GM12878 (cell line): ENCODE measurements at regions not wholly inside any gene's neighbourhood (a gene's known extent, or its start where the extent isn't known, plus 50 kb on each side); places are given as distances from the start of the nearest gene placed in this dataset.

Experiments
- ATAC-seq: fragments of 200-7000 bp; cut with Tn5 transposase; 3 replicates; pipeline ENCODE4 v1.9.1; 2020; ENCODE audit warnings: mild to moderate bottlenecking, moderate library complexity
- BruUV-seq: library from RNA; stranded (reverse); fragments of 400-500 nt; replicated peaks from 2 replicates; lab custom pipeline; 2021; lab: Mats Ljungman, UMichigan
- CTCF ChIA-PET: fragments of 300-600 bp; sonication (Branson Sonifier 250); formaldehyde crosslinking; extraction: SDS; loops from one replicate; lab custom pipeline; 2021; ENCODE audit warnings: inconsistent platforms; lab: Yijun Ruan, JAX
- POLR2A ChIA-PET: fragments of 350-600 bp; formaldehyde crosslinking; extraction: SDS; loops from one replicate; lab custom pipeline; 2021; ENCODE audit warnings: inconsistent platforms; lab: Charles Lee
- RAD21 ChIA-PET: fragments of 300-600 bp; sonication (Branson Sonifier 250); formaldehyde crosslinking; loops from one replicate; lab custom pipeline; 2023; ENCODE audit warnings: antibody characterized with exemption; ENCODE audit not compliant: unreplicated experiment; lab: Charles Lee
- SMC1A ChIA-PET: fragments of 300-600 bp; sonication (Branson Sonifier 250); formaldehyde crosslinking; loops from one replicate; lab custom pipeline; 2023; ENCODE audit not compliant: unreplicated experiment, uncharacterized antibody; lab: Charles Lee
- DNase-seq: peaks from one replicate; pipeline ENCODE4 v3.0.0-alpha.2; 2011; ENCODE audit warnings: low read depth, low spot score
- FAIRE-seq: peaks from 3 replicates; lab custom pipeline; 2011; peaks lifted over from hg19 to GRCh38; lab: Jason Lieb, UNC
- H2AFZ ChIP-seq: 2 replicates; pipeline ENCODE4 v1.6.0; 2011; ENCODE audit warnings: low read depth, low read length, control low read depth; ENCODE audit not compliant: control insufficient read depth
- H3K27ac ChIP-seq: 2 replicates; pipeline ENCODE4 v1.5.1; 2011; ENCODE audit warnings: control low read depth; ENCODE audit not compliant: control insufficient read depth, insufficient read depth
- H3K27me3 ChIP-seq, 2 experiments: replicated peaks in 1 of 2; 2 replicates each; pipeline versions ENCODE4 v1.6.0 to v1.6.1; 2011; ENCODE audit warnings: low read length in 1 of 2; ENCODE audit not compliant: control insufficient read depth in 2 of 2, insufficient read depth in 2 of 2
- H3K36me3 ChIP-seq, 2 experiments: 2 replicates each; pipeline ENCODE4 v1.5.1; 2011; ENCODE audit warnings: low read length in 1 of 2; ENCODE audit not compliant: control insufficient read depth in 2 of 2, insufficient read depth in 2 of 2
- H3K4me1 ChIP-seq: 2 replicates; pipeline ENCODE4 v1.6.1; 2011; ENCODE audit warnings: mild to moderate bottlenecking, low read length, moderate library complexity, mixed read lengths; ENCODE audit not compliant: control insufficient read depth, insufficient read depth
- H3K4me2 ChIP-seq: 2 replicates; pipeline ENCODE4 v1.6.0; 2011; ENCODE audit warnings: control low read depth; ENCODE audit not compliant: control insufficient read depth, insufficient read depth
- H3K4me3 ChIP-seq: fragments of 200-600 bp; sonication (generic); 2 replicates; pipeline ENCODE4 v1.5.1; 2016
- H3K79me2 ChIP-seq: 2 replicates; pipeline ENCODE4 v1.6.0; 2011; ENCODE audit warnings: low read length; ENCODE audit not compliant: control insufficient read depth, insufficient read depth
- H3K9ac ChIP-seq: 2 replicates; pipeline ENCODE4 v1.8.0; 2011; ENCODE audit warnings: low read length, control low read depth, mixed read lengths; ENCODE audit not compliant: control insufficient read depth, insufficient read depth
- H3K9me3 ChIP-seq: replicated peaks from 3 replicates; pipeline ENCODE4 v1.5.1; 2011; ENCODE audit warnings: mild to moderate bottlenecking, low read length; ENCODE audit not compliant: control insufficient read depth, insufficient read depth
- H4K20me1 ChIP-seq: 2 replicates; pipeline ENCODE4 v1.6.0; 2011; ENCODE audit not compliant: control insufficient read depth, insufficient read depth
- BCL11A ChIP-seq: IDR thresholded peaks from 2 replicates; pipeline ENCODE4 v1.6.1; 2011; ENCODE audit warnings: low read depth, low read length
- CBFB ChIP-seq: IDR thresholded peaks from 2 replicates; pipeline ENCODE4 v1.6.1; 2016; ENCODE audit warnings: antibody characterized with exemption, low read depth
- E2F8 ChIP-seq: fragments of 450-650 bp; IDR thresholded peaks from 2 replicates; pipeline ENCODE4 v1.6.1; 2018; ENCODE audit warnings: mild to moderate bottlenecking, low read depth, moderate library complexity; ENCODE audit not compliant: partially characterized antibody
- EED ChIP-seq: sonication (generic); IDR thresholded peaks from 2 replicates; pipeline ENCODE4 v1.6.1; 2016; ENCODE audit warnings: antibody characterized with exemption, low read depth
- ETV6 ChIP-seq, 2 experiments: fragments of 450-650 bp in 1 of 2; IDR thresholded peaks in 1 of 2; conservative IDR thresholded peaks in 1 of 2; 2 replicates each; pipeline ENCODE4 v1.6.1; 2014; ENCODE audit warnings: antibody characterized with exemption in 1 of 2, borderline replicate concordance in 1 of 2, low read depth in 1 of 2, mild to moderate bottlenecking in 1 of 2, moderate library complexity in 1 of 2
- GATAD2B ChIP-seq: fragments of 450-650 bp; conservative IDR thresholded peaks from 2 replicates; pipeline ENCODE4 v1.6.1; 2017; ENCODE audit warnings: low read depth, mild to moderate bottlenecking, moderate library complexity
- IRF4 ChIP-seq: IDR thresholded peaks from 2 replicates; pipeline ENCODE4 v1.6.1; 2011; ENCODE audit warnings: low read depth, low read length
- NR2F1 ChIP-seq: fragments of 450-650 bp; conservative IDR thresholded peaks from 2 replicates; pipeline ENCODE4 v1.6.1; 2017; ENCODE audit warnings: mild to moderate bottlenecking
- PML ChIP-seq: IDR thresholded peaks from 2 replicates; pipeline ENCODE4 v1.6.1; 2012; ENCODE audit warnings: low read length, inconsistent platforms
- POLR2AphosphoS2 ChIP-seq: IDR thresholded peaks from 2 replicates; pipeline ENCODE4 v1.6.1; 2011; ENCODE audit warnings: low read depth, mild to moderate bottlenecking, low read length, improper control_type of control experiment, moderate library complexity
- RB1 ChIP-seq: fragments of 450-650 bp; formaldehyde crosslinking; IDR thresholded peaks from 2 replicates; pipeline ENCODE4 v1.6.1; 2017; ENCODE audit warnings: mild to moderate bottlenecking, borderline replicate concordance
- RELB ChIP-seq: fragments of 450-650 bp; IDR thresholded peaks from 2 replicates; pipeline ENCODE4 v1.6.1; 2017; ENCODE audit warnings: low read depth, mild to moderate bottlenecking, moderate library complexity
- SMAD1 ChIP-seq: fragments of 450-650 bp; IDR thresholded peaks from 2 replicates; pipeline ENCODE4 v1.6.1; 2018; ENCODE audit warnings: mild to moderate bottlenecking, low read depth; ENCODE audit not compliant: partially characterized antibody
- ZBED1 ChIP-seq: IDR thresholded peaks from 2 replicates; pipeline ENCODE4 v1.6.1; 2016; ENCODE audit warnings: borderline replicate concordance
- ZNF207 ChIP-seq: fragments of 450-650 bp; IDR thresholded peaks from 2 replicates; pipeline ENCODE4 v1.6.1; 2014; ENCODE audit warnings: antibody characterized with exemption, mild to moderate bottlenecking, borderline replicate concordance
- ZNF217 ChIP-seq: fragments of 450-650 bp; IDR thresholded peaks from 2 replicates; pipeline ENCODE4 v1.6.1; 2017; ENCODE audit warnings: antibody characterized with exemption, mild to moderate bottlenecking
- ZZZ3 ChIP-seq: IDR thresholded peaks from 2 replicates; pipeline ENCODE4 v1.6.1; 2011; ENCODE audit warnings: low read depth; ENCODE audit not compliant: control insufficient read depth, insufficient read length
- WGBS: methylation state at CpG from one replicate; pipeline ENCODE4 v1.1.6; 2016; ENCODE audit warnings: low lambda C conversion rate; ENCODE audit not compliant: insufficient replicate concordance, insufficient coverage; ENCODE audit errors: missing lambda C conversion rate; 5-methylcytosine and 5-hydroxymethylcytosine counted together
- in situ Hi-C: fragments of 300-500 bp; cut with MboI; formaldehyde crosslinking; loops from 9 replicates; pipeline ENCODE4 v1.14.3; 2018; ENCODE audit warnings: mixed read lengths
- intact Hi-C: fragments of 100-400 bp; cut with micrococcal nuclease; formaldehyde crosslinking; loops from one replicate; pipeline ENCODE4 v1.14.2; 2022; ENCODE audit not compliant: unreplicated experiment

DNA sequence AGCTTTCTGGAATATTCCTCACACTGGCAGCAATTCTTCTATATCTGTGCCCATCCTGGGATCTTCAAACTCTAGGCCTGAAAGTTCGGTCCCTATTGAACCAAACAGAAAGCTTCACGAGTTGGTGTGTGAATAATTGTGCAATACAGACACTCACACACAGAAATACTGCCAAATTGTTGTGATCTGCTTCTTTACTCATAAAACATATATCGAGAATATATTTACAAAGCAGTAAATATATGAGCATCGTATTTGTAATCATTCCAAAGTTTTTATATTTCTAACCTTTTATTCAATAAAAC, 56.6 kb upstream of the BEX4 start:
- H3K4me3 ChIP-seq = no peak overlapping the region
- BruUV-seq = no TSS peak
- no peaks in the 10 kb centered on the region for H3K27me3 ChIP-seq
- H4K20me1 ChIP-seq = no peaks in the 10 kb centered on the region
- TF ChIP-seq BCL11A (no peak), PML (no peak), ZZZ3 (no peak), POLR2AphosphoS2 (no peak), E2F8 (no peak), CBFB (no peak), NR2F1 (no peak), RELB (no peak), RB1 (no peak), EED (no peak), ZNF217 (no peak), IRF4 (no peak), GATAD2B (no peak), ETV6 (conservative IDR thresholded peaks at IDR 0.05 in 1 of 2, IDR thresholded peaks at IDR 0.05 in 1 of 2; ENCODE audit: borderline replicate concordance in 1 of 2, low read depth in 1 of 2) (no peak), ZBED1 (no peak), ZNF207 (no peak), SMAD1 (no peak)
- intact Hi-C loops = loop anchor here (1.0 kb wide), 1 partner anchor 207 kb away; no protein-coding TSS in a partner anchor
- no peaks in the 10 kb centered on the region for H3K36me3 ChIP-seq
- in situ Hi-C loops = no loop called here
- no peaks in the 10 kb centered on the region for H3K79me2 ChIP-seq
- H3K4me1 ChIP-seq = no peaks in the 10 kb centered on the region
- H3K9me3 ChIP-seq = no peaks in the 10 kb centered on the region
- DNase-seq = no peak
- ChIA-PET SMC1A (interaction anchor here (0.7 kb wide), 1 partner anchor 1152 kb away, joined by 3 read pairs; no protein-coding TSS in a partner anchor), RAD21 (interaction anchor here (1.0 kb wide), 1 partner anchor 207 kb away, joined by 4 read pairs; no protein-coding TSS in a partner anchor), POLR2A (no interaction called here), CTCF (interaction anchor here (0.7 to 0.8 kb wide), 2 partner anchors 84 to 1091 kb away, joined by 3 read pairs; no protein-coding TSS in a partner anchor)
- ATAC-seq = no peak; the same call in 2 of the 3 replicates
- H2AFZ ChIP-seq = no peak overlapping the region
- no peak for FAIRE-seq
- H3K4me2 ChIP-seq = no peak overlapping the region
- H3K27ac ChIP-seq = no peak overlapping the region
- WGBS = 34% methylated on average over 4 of the region's 4 CpGs
- no peak overlapping the region for H3K9ac ChIP-seq
